HEK293 (cell line): ENCODE measurements at regions not wholly inside any gene's neighbourhood (a gene's known extent, or its start where the extent isn't known, plus 50 kb on each side); places are given as distances from the start of the nearest gene placed in this dataset.

Source experiments
- CTCF ChIA-PET: fragments of 350-600 bp; formaldehyde crosslinking; extraction: SDS; loops from one replicate; lab custom pipeline; 2021; ENCODE audit warnings: antibody characterized with exemption; lab: Yijun Ruan, JAX
- POLR2A ChIA-PET: fragments of 300-600 bp; formaldehyde crosslinking; extraction: SDS; loops from one replicate; lab custom pipeline; 2020; ENCODE audit warnings: antibody characterized with exemption, inconsistent platforms; lab: Yijun Ruan, JAX
- H3K27ac ChIP-seq: fragments of 200-500 bp; sonication (Bioruptor generic); 2 replicates; pipeline ENCODE4 v1.5.1; 2014; ENCODE audit warnings: low read depth, low read length, control low read depth, inconsistent platforms; ENCODE audit errors: extremely low read depth
- H3K36me3 ChIP-seq, 2 experiments: fragments of 200-500 bp in 1 of 2; sonication (Bioruptor generic) in 1 of 2; 1 replicate in 1 of 2; 2 replicates in 1 of 2; pipeline ENCODE4 v1.5.1; 2014 to 2017; ENCODE audit warnings: inconsistent platforms in 2 of 2, low read length in 2 of 2; ENCODE audit not compliant: control insufficient read depth in 2 of 2, insufficient read depth in 1 of 2
- H3K4me1 ChIP-seq: fragments of 200-500 bp; sonication (Bioruptor generic); 2 replicates; pipeline ENCODE4 v1.5.1; 2014; ENCODE audit warnings: mild to moderate bottlenecking, low read length, inconsistent platforms; ENCODE audit not compliant: control insufficient read depth, insufficient read depth
- H3K4me3 ChIP-seq: 2 replicates; pipeline ENCODE4 v1.5.1; 2011; ENCODE audit warnings: low read depth, mild to moderate bottlenecking, control low read depth, low read length, moderate library complexity
- H3K9me3 ChIP-seq: fragments of 200-500 bp; sonication (Bioruptor generic); 2 replicates; pipeline ENCODE4 v1.5.1; 2014; ENCODE audit warnings: low read depth, low read length, inconsistent platforms; ENCODE audit not compliant: control insufficient read depth, insufficient read depth
- CTCF ChIP-seq: fragments of 450-650 bp; formaldehyde crosslinking; IDR thresholded peaks from 2 replicates; pipeline ENCODE4 v1.5.1; 2016; ENCODE audit warnings: missing biosample characterization, missing genetic modification characterization
- GLI2 ChIP-seq: fragments of 450-650 bp; formaldehyde crosslinking; IDR thresholded peaks from 2 replicates; pipeline ENCODE4; 2017; ENCODE audit warnings: missing biosample characterization, missing genetic modification characterization, low read depth, borderline replicate concordance
- HIC1 ChIP-seq: fragments of 450-650 bp; formaldehyde crosslinking; IDR thresholded peaks from 2 replicates; pipeline ENCODE4 v1.5.1; 2016; ENCODE audit warnings: missing biosample characterization, missing genetic modification characterization
- HOXC10 ChIP-seq: sonication (generic); formaldehyde crosslinking; IDR thresholded peaks from 2 replicates; pipeline ENCODE4 v1.8.1; 2023; ENCODE audit warnings: mild to moderate bottlenecking, missing genetic modification reagents
- KLF8 ChIP-seq: fragments of 450-650 bp; formaldehyde crosslinking; IDR thresholded peaks from 2 replicates; pipeline ENCODE4 v1.5.1; 2016; ENCODE audit warnings: missing biosample characterization, missing genetic modification characterization
- PBX3 ChIP-seq: sonication (generic); formaldehyde crosslinking; IDR thresholded peaks from 2 replicates; pipeline ENCODE4 v1.8.1; 2022; ENCODE audit warnings: mild to moderate bottlenecking, moderate library complexity, missing genetic modification reagents
- PRDM10 ChIP-seq: fragments of 450-650 bp; formaldehyde crosslinking; IDR thresholded peaks from 2 replicates; pipeline ENCODE4 v1.5.1; 2016; ENCODE audit warnings: missing biosample characterization, missing genetic modification characterization
- PRDM4 ChIP-seq: fragments of 450-650 bp; formaldehyde crosslinking; IDR thresholded peaks from 2 replicates; pipeline ENCODE4 v1.5.1; 2017; ENCODE audit warnings: missing biosample characterization, missing genetic modification characterization
- SP7 ChIP-seq: fragments of 450-650 bp; formaldehyde crosslinking; IDR thresholded peaks from 2 replicates; pipeline ENCODE4 v1.5.1; 2016; ENCODE audit warnings: missing biosample characterization, missing genetic modification characterization
- ZBTB17 ChIP-seq: fragments of 450-650 bp; formaldehyde crosslinking; IDR thresholded peaks from 2 replicates; pipeline ENCODE4 v1.5.1; 2016; ENCODE audit warnings: missing biosample characterization, missing genetic modification characterization
- ZBTB49 ChIP-seq: fragments of 450-650 bp; formaldehyde crosslinking; IDR thresholded peaks from 2 replicates; pipeline ENCODE4 v1.5.1; 2016; ENCODE audit warnings: missing biosample characterization, missing genetic modification characterization, low read depth
- ZNF140 ChIP-seq: fragments of 450-650 bp; formaldehyde crosslinking; IDR thresholded peaks from 2 replicates; pipeline ENCODE4 v1.5.1; 2016; ENCODE audit warnings: missing biosample characterization, missing genetic modification characterization
- ZNF155 ChIP-seq: fragments of 450-650 bp; formaldehyde crosslinking; IDR thresholded peaks from 2 replicates; pipeline ENCODE4 v1.5.1; 2016; ENCODE audit warnings: missing biosample characterization, missing genetic modification characterization
- ZNF202 ChIP-seq: fragments of 450-650 bp; formaldehyde crosslinking; IDR thresholded peaks from 2 replicates; pipeline ENCODE4 v1.5.1; 2016; ENCODE audit warnings: missing biosample characterization, missing genetic modification characterization, borderline replicate concordance
- ZNF341 ChIP-seq: fragments of 450-650 bp; formaldehyde crosslinking; IDR thresholded peaks from 2 replicates; pipeline ENCODE4; 2016; ENCODE audit warnings: low read depth, missing biosample characterization, missing genetic modification characterization
- ZNF350 ChIP-seq: fragments of 450-650 bp; formaldehyde crosslinking; IDR thresholded peaks from 2 replicates; pipeline ENCODE4 v1.5.0; 2017; ENCODE audit warnings: missing biosample characterization, mild to moderate bottlenecking, missing genetic modification characterization

- TF ChIP-seq KLF8 (tag by site-specific recombination) = no peak
- no peak for TF ChIP-seq CTCF
- no peak for TF ChIP-seq PRDM4 (tag by site-specific recombination)
- TF ChIP-seq ZNF341 (tag by site-specific recombination) = no peak
- no peak for TF ChIP-seq ZBTB17 (tag by site-specific recombination)
- TF ChIP-seq GLI2 = no peak
- TF ChIP-seq HIC1 (tag by site-specific recombination) = no peak
- no peak for TF ChIP-seq ZNF140 (tag by site-specific recombination)
- TF ChIP-seq ZNF202 = no peak
- no peak for TF ChIP-seq ZNF155 (tag by site-specific recombination)
- TF ChIP-seq PBX3 = no peak
- TF ChIP-seq PRDM10 (tag by site-specific recombination) = no peak
- TF ChIP-seq SP7 = no peak
- no peak for TF ChIP-seq HOXC10 (CRISPR knock-in tag)
- TF ChIP-seq ZBTB49 (tag by site-specific recombination) = no peak
- TF ChIP-seq ZNF350 (tag by site-specific recombination) = no peak
- ChIA-PET POLR2A (no interaction called here), CTCF (no interaction called here)
- H3K27ac ChIP-seq = no peak overlapping the region
- H3K36me3 ChIP-seq = no peaks in the 10 kb centered on the region
- H3K4me3 ChIP-seq = no peak overlapping the region
- H3K9me3 ChIP-seq = no peaks in the 10 kb centered on the region
- H3K4me1 ChIP-seq = no peaks in the 10 kb centered on the region
Observed at GRCh38 chr16:62545039-62545438, 508.8 kb upstream of the CDH8 start.
